ENCODE measurements at regions not wholly inside any gene's neighbourhood (a gene's known extent, or its start where the extent isn't known, plus 50 kb on each side); places are given as distances from the start of the nearest gene placed in this dataset.

- no peak for TF ChIP-seq CTCF (IDR thresholded peaks at IDR 0.05)
Measured at GRCh38 chr9:92223758-92224157, 69.7 kb downstream of the IARS1 start.

- TF ChIP-seq CTCF (IDR thresholded peaks at IDR 0.05), result no peak
Measured at GRCh38 chr9:92208693-92209524, 84.6 kb downstream of the IARS1 start.

- TF ChIP-seq CTCF (IDR thresholded peaks at IDR 0.05), result no peak
Measured at GRCh38 chr9:92206488-92206887, 87.0 kb downstream of the IARS1 start.

- TF ChIP-seq CTCF (IDR thresholded peaks at IDR 0.05), result no peak
Measured at GRCh38 chr9:92196909-92197308, 81.7 kb upstream of the SPTLC1 start.

DNA sequence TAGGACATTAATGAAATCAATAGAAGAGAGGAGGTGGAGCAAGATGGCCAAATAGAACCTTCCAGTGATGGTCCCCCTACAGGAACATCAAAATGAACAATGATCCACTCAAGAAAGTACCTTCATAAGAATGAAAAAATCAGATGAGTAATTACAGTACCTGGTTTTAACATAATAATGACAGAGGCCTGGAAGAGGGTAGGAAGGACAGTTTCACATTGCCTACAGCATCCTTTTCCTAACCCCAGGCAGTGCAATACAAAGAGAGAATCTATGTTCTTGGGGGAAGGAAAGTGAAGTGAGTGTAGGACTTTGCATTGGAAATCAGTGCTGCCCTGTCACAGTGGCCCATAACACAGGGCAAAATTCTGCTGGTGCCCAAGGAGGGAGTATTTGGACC, 81.2 kb upstream of the SPTLC1 start:
- no peak for TF ChIP-seq CTCF (IDR thresholded peaks at IDR 0.05)

GRCh38 chr9:92191801-92192200, 76.6 kb upstream of the SPTLC1 start:
- TF ChIP-seq CTCF (IDR thresholded peaks at IDR 0.05), result no peak

- no peak for TF ChIP-seq CTCF (IDR thresholded peaks at IDR 0.05)
Measured at GRCh38 chr9:92190536-92190790, 75.2 kb upstream of the SPTLC1 start.

All from LNCAP (cell line).